Smooth muscle cell (in vitro differentiated cells): ENCODE measurements at regions not wholly inside any gene's neighbourhood (a gene's known extent, or its start where the extent isn't known, plus 50 kb on each side); places are given as distances from the start of the nearest gene placed in this dataset.
"Not testable (repeated sequence)": the region's sequence is repeated elsewhere in the genome, so short reads cannot be mapped to it uniquely, and the experiment has no call there.

Experiments used
- DNase-seq: peaks from one replicate; lab custom pipeline; 2025; ENCODE audit not compliant: unreplicated experiment; lab: John Stamatoyannopoulos, UW
- H2AFZ ChIP-seq: fragments of 200-600 bp; sonication (generic); 2 replicates; pipeline ENCODE4 v1.6.0; 2016; ENCODE audit warnings: antibody characterized with exemption, low read depth, mild to moderate bottlenecking
- H3F3A ChIP-seq: fragments of 200-600 bp; sonication (generic); 2 replicates; pipeline ENCODE4 v1.6.0; 2017; ENCODE audit warnings: antibody characterized with exemption, low read depth
- H3K27ac ChIP-seq: fragments of 200-600 bp; sonication (generic); 2 replicates; pipeline ENCODE4 v1.5.1; 2016; ENCODE audit warnings: low read depth, mild to moderate bottlenecking
- H3K27me3 ChIP-seq: fragments of 200-600 bp; sonication (generic); 2 replicates; pipeline ENCODE4 v1.6.1; 2016; ENCODE audit warnings: low read depth, mild to moderate bottlenecking
- H3K36me3 ChIP-seq: fragments of 200-600 bp; sonication (generic); 2 replicates; pipeline ENCODE4 v1.5.1; 2016; ENCODE audit warnings: low read depth
- H3K4me1 ChIP-seq: fragments of 200-600 bp; sonication (generic); 2 replicates; pipeline ENCODE4 v1.5.1; 2016; ENCODE audit warnings: low read depth
- H3K4me2 ChIP-seq: fragments of 200-600 bp; sonication (generic); 2 replicates; pipeline ENCODE4 v1.6.0; 2016; ENCODE audit warnings: mild to moderate bottlenecking
- H3K4me3 ChIP-seq: fragments of 200-600 bp; sonication (generic); 2 replicates; pipeline ENCODE4 v1.5.1; 2016; ENCODE audit warnings: mild to moderate bottlenecking
- H3K79me2 ChIP-seq: fragments of 200-600 bp; sonication (generic); 2 replicates; pipeline ENCODE4 v1.6.0; 2016; ENCODE audit warnings: low read depth, mild to moderate bottlenecking
- H3K9ac ChIP-seq: fragments of 200-600 bp; sonication (generic); 2 replicates; pipeline ENCODE4 v1.6.0; 2016; ENCODE audit warnings: low read depth
- H3K9me3 ChIP-seq: fragments of 200-600 bp; sonication (generic); replicated peaks from 2 replicates; pipeline ENCODE4 v1.5.1; 2016; ENCODE audit warnings: low read depth
- H4K20me1 ChIP-seq: fragments of 200-600 bp; sonication (generic); 2 replicates; pipeline ENCODE4 v1.6.0; 2016; ENCODE audit warnings: low read depth
- CTCF ChIP-seq: fragments of 200-600 bp; sonication (generic); IDR thresholded peaks from 2 replicates; pipeline ENCODE4 v1.5.1; 2017; ENCODE audit warnings: borderline replicate concordance, mild to moderate bottlenecking, antibody characterized with exemption; ENCODE audit not compliant: insufficient read depth, poor library complexity, severe bottlenecking
- WGBS: methylation state at CpG from one replicate; pipeline ENCODE4 v1.1.7; 2016; ENCODE audit warnings: low lambda C conversion rate; 5-methylcytosine and 5-hydroxymethylcytosine counted together

- no peak overlapping the region for H3K4me3 ChIP-seq
- no peak overlapping the region for H3K27ac ChIP-seq
- no peak for DNase-seq
- no peaks in the 10 kb centered on the region for H4K20me1 ChIP-seq
- no peaks in the 10 kb centered on the region for H3F3A ChIP-seq
- no peaks in the 10 kb centered on the region for H3K4me1 ChIP-seq
- H3K4me2 ChIP-seq, result no peak overlapping the region
- TF ChIP-seq CTCF, result no peak
- H2AFZ ChIP-seq, result no peak overlapping the region
- no peaks in the 10 kb centered on the region for H3K27me3 ChIP-seq
- peaks cover 24% of the 10 kb centered on the region for H3K9me3 ChIP-seq
- H3K79me2 ChIP-seq, result no peaks in the 10 kb centered on the region
- no peaks in the 10 kb centered on the region for H3K36me3 ChIP-seq
- H3K9ac ChIP-seq, result no peak overlapping the region
- 96% methylated on average over 1 of the region's 1 CpG for WGBS
Observed at GRCh38 chr3:145246291-145246690, 914.7 kb downstream of the PLOD2 start.

GRCh38 chr3:145248928-145249327, 912.1 kb downstream of the PLOD2 start:
- H3K79me2 ChIP-seq, result no peaks in the 10 kb centered on the region
- H3K4me1 ChIP-seq, result no peaks in the 10 kb centered on the region
- no peak for TF ChIP-seq CTCF
- H3K4me3 ChIP-seq, result no peak overlapping the region
- no peaks in the 10 kb centered on the region for H4K20me1 ChIP-seq
- H3K27ac ChIP-seq, result no peak overlapping the region
- H3K27me3 ChIP-seq, result no peaks in the 10 kb centered on the region
- no peak overlapping the region for H2AFZ ChIP-seq
- H3F3A ChIP-seq, result no peaks in the 10 kb centered on the region
- H3K36me3 ChIP-seq, result no peaks in the 10 kb centered on the region
- H3K4me2 ChIP-seq, result no peak overlapping the region
- no peak overlapping the region for H3K9ac ChIP-seq
- peaks cover 24% of the 10 kb centered on the region for H3K9me3 ChIP-seq
- DNase-seq, result no peak

GRCh38 chr3:145251311-145251710, 909.7 kb downstream of the PLOD2 start:
- Histone ChIP-seq H3K27ac (no peak overlapping the region), H3K4me3 (no peak overlapping the region), H4K20me1 (no peaks in the 10 kb centered on the region), H3K79me2 (no peaks in the 10 kb centered on the region), H3K9ac (no peak overlapping the region), H3K27me3 (no peaks in the 10 kb centered on the region), H2AFZ (no peak overlapping the region), H3F3A (no peaks in the 10 kb centered on the region), H3K4me2 (no peak overlapping the region), H3K9me3 (peaks cover 24% of the 10 kb centered on the region), H3K4me1 (no peaks in the 10 kb centered on the region), H3K36me3 (no peaks in the 10 kb centered on the region)
- 45% methylated on average over 1 of the region's 1 CpG for WGBS
- no peak for TF ChIP-seq CTCF
- DNase-seq, result no peak

GRCh38 chr3:145257967-145258366, 903.0 kb downstream of the PLOD2 start:
- H3K79me2 ChIP-seq, H3K27me3 ChIP-seq, H3K4me3 ChIP-seq, H3K27ac ChIP-seq, H2AFZ ChIP-seq, H4K20me1 ChIP-seq, H3K36me3 ChIP-seq, H3K4me2 ChIP-seq, H3K4me1 ChIP-seq, H3K9ac ChIP-seq, H3F3A ChIP-seq, DNase-seq, H3K9me3 ChIP-seq: not testable (repeated sequence)
- 84% methylated on average over 12 of the region's 12 CpGs for WGBS
